SK-N-SH (cell line): ENCODE measurements at regions not wholly inside any gene's neighbourhood (a gene's known extent, or its start where the extent isn't known, plus 50 kb on each side); places are given as distances from the start of the nearest gene placed in this dataset.

ENCODE experiments used
- CTCF ChIA-PET: fragments of 300-600, 350-600 bp; formaldehyde crosslinking; extraction: SDS; loops from one replicate; lab custom pipeline; 2021; lab: Yijun Ruan, JAX
- POLR2A ChIA-PET: fragments of 350-600 bp; sonication (Branson Sonifier 250); formaldehyde crosslinking; extraction: SDS; loops from one replicate; lab custom pipeline; 2020; ENCODE audit warnings: antibody characterized with exemption, inconsistent platforms; lab: Yijun Ruan, JAX
- DNase-seq: peaks from one replicate; pipeline ENCODE4 v3.0.0; 2012
- H2AFZ ChIP-seq: fragments of 200-600 bp; sonication (generic); 2 replicates; pipeline ENCODE4 v1.8.1; 2016; ENCODE audit warnings: antibody characterized with exemption, mild to moderate bottlenecking, low read depth
- H3F3A ChIP-seq: fragments of 200-600 bp; sonication (generic); replicated peaks from 2 replicates; pipeline ENCODE3; 2016; ENCODE audit warnings: antibody characterized with exemption, mild to moderate bottlenecking; ENCODE audit not compliant: insufficient read depth
- H3K27ac ChIP-seq, 2 experiments: fragments of 200-500 bp in 1 of 2; fragments of 200-600 bp in 1 of 2; sonication (Bioruptor generic) in 1 of 2; sonication (generic), shearing (Covaris generic) in 1 of 2; 2 replicates each; pipeline versions ENCODE4 v1.5.1 to v1.6.1; 2014 to 2016; ENCODE audit warnings: low read depth in 2 of 2, inconsistent platforms in 1 of 2, low read length in 1 of 2, mild to moderate bottlenecking in 1 of 2, mixed read lengths in 1 of 2
- H3K27me3 ChIP-seq: fragments of 200-600 bp; sonication (generic), shearing (Covaris generic); 2 replicates; pipeline ENCODE4 v1.6.1; 2016; ENCODE audit warnings: mixed run types; ENCODE audit not compliant: insufficient read depth
- H3K36me3 ChIP-seq, 2 experiments: fragments of 200-500 bp in 1 of 2; fragments of 200-600 bp in 1 of 2; sonication (Bioruptor generic) in 1 of 2; sonication (generic) in 1 of 2; replicated peaks in 1 of 2; 2 replicates each; pipeline versions ENCODE3 to v1.5.1; 2014 to 2016; ENCODE audit warnings: low read length in 1 of 2, mild to moderate bottlenecking in 1 of 2; ENCODE audit not compliant: insufficient read depth in 2 of 2, control insufficient read depth in 1 of 2
- H3K4me1 ChIP-seq, 2 experiments: fragments of 200-500 bp in 1 of 2; fragments of 200-600 bp in 1 of 2; sonication (Bioruptor generic) in 1 of 2; sonication (generic), shearing (Covaris generic) in 1 of 2; 2 replicates each; pipeline versions ENCODE4 v1.5.1 to v1.6.1; 2014 to 2016; ENCODE audit warnings: low read depth in 1 of 2, low read length in 1 of 2, mixed run types in 1 of 2; ENCODE audit not compliant: insufficient read depth in 2 of 2, control insufficient read depth in 1 of 2
- H3K4me2 ChIP-seq: fragments of 200-600 bp; sonication (generic), shearing (Covaris generic); 2 replicates; pipeline ENCODE4 v1.6.1; 2017; ENCODE audit warnings: mixed run types
- H3K4me3 ChIP-seq, 2 experiments: fragments of 200-500 bp in 1 of 2; fragments of 200-600 bp in 1 of 2; sonication (Bioruptor generic) in 1 of 2; sonication (generic), shearing (Covaris generic) in 1 of 2; 2 replicates each; pipeline versions ENCODE4 v1.5.1 to v1.8.1; 2014 to 2016; ENCODE audit warnings: low read depth in 2 of 2, inconsistent platforms in 1 of 2, low read length in 1 of 2, mild to moderate bottlenecking in 1 of 2, mixed read lengths in 1 of 2, moderate library complexity in 1 of 2
- H3K79me2 ChIP-seq: fragments of 200-600 bp; sonication (generic); 2 replicates; pipeline ENCODE4 v1.8.1; 2017; ENCODE audit warnings: mild to moderate bottlenecking; ENCODE audit not compliant: insufficient read depth
- H3K9ac ChIP-seq: fragments of 200-600 bp; sonication (generic); 2 replicates; pipeline ENCODE4 v1.6.1; 2017; ENCODE audit warnings: mixed run types
- H3K9me2 ChIP-seq: fragments of 200-600 bp; sonication (generic); 2 replicates; pipeline ENCODE4 v1.6.1; 2017; ENCODE audit warnings: mixed run types
- H3K9me3 ChIP-seq: fragments of 200-600 bp; sonication (generic); 2 replicates; pipeline ENCODE4 v1.6.1; 2017; ENCODE audit warnings: mixed run types, mild to moderate bottlenecking, moderate library complexity
- H4K20me1 ChIP-seq: fragments of 200-600 bp; sonication (generic); 2 replicates; pipeline ENCODE4 v1.6.1; 2017; ENCODE audit warnings: mild to moderate bottlenecking, mixed run types; ENCODE audit not compliant: insufficient read depth
- ELF1 ChIP-seq: IDR thresholded peaks from 2 replicates; pipeline ENCODE4 v1.4.0; 2012
- EP300 ChIP-seq, 2 experiments: IDR thresholded peaks; 2 replicates each; pipeline versions ENCODE4 v1.4.0 to v1.6.1; 2012; ENCODE audit warnings: borderline replicate concordance in 1 of 2, low read depth in 1 of 2, low read length in 1 of 2
- EZH2phosphoT487 ChIP-seq: fragments of 200-600 bp; sonication (generic); IDR thresholded peaks from 2 replicates; pipeline ENCODE4 v1.6.1; 2017; ENCODE audit warnings: low read depth, mixed run types, mild to moderate bottlenecking, antibody characterized with exemption, moderate library complexity, borderline replicate concordance
- FOXM1 ChIP-seq: IDR thresholded peaks from 2 replicates; pipeline ENCODE4 v1.4.0; 2012; ENCODE audit warnings: low read depth, mild to moderate bottlenecking
- GATA2 ChIP-seq: sonication (generic); formaldehyde crosslinking; IDR thresholded peaks from 2 replicates; pipeline ENCODE4 v1.5.0; 2020; ENCODE audit warnings: mild to moderate bottlenecking, missing genetic modification reagents
- JUND ChIP-seq: IDR thresholded peaks from 2 replicates; pipeline ENCODE4 v1.4.0; 2012
- MEF2A ChIP-seq: IDR thresholded peaks from 2 replicates; pipeline ENCODE4 v1.4.0; 2012; ENCODE audit warnings: low read depth, borderline replicate concordance
- NFIC ChIP-seq: IDR thresholded peaks from 2 replicates; pipeline ENCODE4 v1.4.0; 2012; ENCODE audit warnings: borderline replicate concordance
- NRF1 ChIP-seq: IDR thresholded peaks from 2 replicates; pipeline ENCODE4 v1.6.1; 2012; ENCODE audit warnings: low read depth, mild to moderate bottlenecking, low read length
- POLR2AphosphoS5 ChIP-seq: IDR thresholded peaks from 2 replicates; pipeline ENCODE4 v1.6.1; 2012; ENCODE audit warnings: low read depth, low read length
- RCOR1 ChIP-seq: fragments of 150-350 bp; IDR thresholded peaks from 2 replicates; pipeline ENCODE4 v1.6.1; 2017; ENCODE audit warnings: antibody characterized with exemption, low read length
- RFX5 ChIP-seq: IDR thresholded peaks from 2 replicates; pipeline ENCODE4 v1.6.1; 2012; ENCODE audit warnings: mild to moderate bottlenecking, improper control_type of control experiment, low read length
- RXRA ChIP-seq: IDR thresholded peaks from 2 replicates; pipeline ENCODE4 v1.4.0; 2012; ENCODE audit warnings: low read depth, mild to moderate bottlenecking, borderline replicate concordance
- SIN3A ChIP-seq: IDR thresholded peaks from 2 replicates; pipeline ENCODE4 v1.6.1; 2012; ENCODE audit warnings: low read depth, mild to moderate bottlenecking, low read length, moderate library complexity, borderline replicate concordance
- TAF1 ChIP-seq: IDR thresholded peaks from 2 replicates; pipeline ENCODE4 v1.6.1; 2012; ENCODE audit warnings: low read depth, mild to moderate bottlenecking, low read length, moderate library complexity, borderline replicate concordance
- YY1 ChIP-seq: IDR thresholded peaks from 2 replicates; pipeline ENCODE4 v1.4.0; 2012; ENCODE audit warnings: low read depth, mild to moderate bottlenecking
- WGBS: methylation state at CpG from one replicate; pipeline ENCODE4 v1.1.6; 2017; ENCODE audit warnings: low lambda C conversion rate; 5-methylcytosine and 5-hydroxymethylcytosine counted together
- TF ChIP-seq, protein P1 (sequence below): IDR thresholded peaks from 2 replicates; pipeline ENCODE4 v1.4.0; 2012; ENCODE audit warnings: low read depth
- TF ChIP-seq, protein P2 (sequence below): fragments of 200-600 bp; sonication (generic); IDR thresholded peaks from 2 replicates; pipeline ENCODE4 v1.6.1; 2017; ENCODE audit warnings: antibody characterized with exemption, mild to moderate bottlenecking, moderate library complexity
- TF ChIP-seq, protein P3 (sequence below): IDR thresholded peaks from 2 replicates; pipeline ENCODE4 v1.6.1; 2012; ENCODE audit warnings: mild to moderate bottlenecking, low read depth, low read length, moderate library complexity
- TF ChIP-seq, protein P4 (sequence below): fragments of 150-350 bp; IDR thresholded peaks from 2 replicates; pipeline ENCODE4 v1.6.1; 2016; ENCODE audit warnings: mild to moderate bottlenecking, low read depth, low read length
- TF ChIP-seq, protein P5 (sequence below): IDR thresholded peaks from 2 replicates; pipeline ENCODE4 v1.4.0; 2012; ENCODE audit warnings: low read depth, borderline replicate concordance

DNA sequence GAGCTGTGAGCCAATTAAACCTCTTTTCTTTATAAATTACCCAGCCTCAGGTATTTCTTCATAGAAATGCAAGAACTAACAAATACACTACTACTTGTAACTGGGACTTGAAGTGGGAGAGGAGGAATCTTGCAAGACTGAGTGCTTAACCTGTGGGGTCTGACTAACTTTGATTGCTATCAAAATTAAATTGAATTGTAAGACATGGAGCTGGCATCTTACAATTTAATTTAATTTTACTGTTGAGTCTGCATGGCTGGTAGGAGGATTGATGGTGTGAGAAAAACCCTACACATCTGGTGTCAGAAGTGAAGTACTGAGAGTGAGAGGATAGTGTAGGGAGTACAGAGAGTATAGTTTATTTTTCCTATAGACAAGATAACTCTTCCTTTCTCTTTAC lies 1259.9 kb downstream of the CDH12 start:
- H3K79me2 ChIP-seq: no peaks in the 10 kb centered on the region
- CTCF ChIA-PET: no interaction called here
- H3F3A ChIP-seq: no peaks in the 10 kb centered on the region

DNA sequence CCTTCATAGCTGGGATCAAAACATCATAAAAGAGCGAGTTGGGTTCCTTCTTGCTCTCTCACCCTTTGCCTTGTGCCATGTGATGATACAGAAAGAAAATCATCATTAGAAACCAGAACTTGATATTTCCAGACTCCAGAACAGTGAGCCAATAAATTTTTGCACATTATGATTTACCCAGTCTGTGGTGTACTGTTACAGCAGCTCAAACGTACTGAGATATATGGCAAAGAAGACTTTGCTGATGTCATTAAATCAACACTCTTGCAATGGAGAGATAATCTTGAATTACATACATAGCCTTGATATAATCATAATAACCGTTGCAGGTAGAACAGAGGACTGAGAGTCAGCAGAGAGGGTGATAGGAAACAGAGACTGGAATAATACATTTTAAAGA lies 1271.6 kb downstream of the CDH12 start:
- Histone ChIP-seq H3K9me2 (no peaks in the 10 kb centered on the region), H3K9me3 (no peaks in the 10 kb centered on the region), H3K4me2 (no peak overlapping the region)
- DNase-seq: no peak
- TF ChIP-seq EP300 (IDR thresholded peaks at IDR 0.05; ENCODE audit: borderline replicate concordance in 1 of 2, low read depth in 1 of 2, low read length in 1 of 2) (no peak), SIN3A (no peak), RFX5 (no peak), JUND (no peak), EZH2phosphoT487 (no peak), RXRA (no peak), NRF1 (no peak), ELF1 (no peak), NFIC (no peak), GATA2 (CRISPR knock-in tag) (no peak), TAF1 (no peak), RCOR1 (no peak), YY1 (no peak), MEF2A (no peak)
- TF ChIP-seq, protein P1, sequence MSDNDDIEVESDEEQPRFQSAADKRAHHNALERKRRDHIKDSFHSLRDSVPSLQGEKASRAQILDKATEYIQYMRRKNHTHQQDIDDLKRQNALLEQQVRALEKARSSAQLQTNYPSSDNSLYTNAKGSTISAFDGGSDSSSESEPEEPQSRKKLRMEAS: no peak
- TF ChIP-seq, protein P2, sequence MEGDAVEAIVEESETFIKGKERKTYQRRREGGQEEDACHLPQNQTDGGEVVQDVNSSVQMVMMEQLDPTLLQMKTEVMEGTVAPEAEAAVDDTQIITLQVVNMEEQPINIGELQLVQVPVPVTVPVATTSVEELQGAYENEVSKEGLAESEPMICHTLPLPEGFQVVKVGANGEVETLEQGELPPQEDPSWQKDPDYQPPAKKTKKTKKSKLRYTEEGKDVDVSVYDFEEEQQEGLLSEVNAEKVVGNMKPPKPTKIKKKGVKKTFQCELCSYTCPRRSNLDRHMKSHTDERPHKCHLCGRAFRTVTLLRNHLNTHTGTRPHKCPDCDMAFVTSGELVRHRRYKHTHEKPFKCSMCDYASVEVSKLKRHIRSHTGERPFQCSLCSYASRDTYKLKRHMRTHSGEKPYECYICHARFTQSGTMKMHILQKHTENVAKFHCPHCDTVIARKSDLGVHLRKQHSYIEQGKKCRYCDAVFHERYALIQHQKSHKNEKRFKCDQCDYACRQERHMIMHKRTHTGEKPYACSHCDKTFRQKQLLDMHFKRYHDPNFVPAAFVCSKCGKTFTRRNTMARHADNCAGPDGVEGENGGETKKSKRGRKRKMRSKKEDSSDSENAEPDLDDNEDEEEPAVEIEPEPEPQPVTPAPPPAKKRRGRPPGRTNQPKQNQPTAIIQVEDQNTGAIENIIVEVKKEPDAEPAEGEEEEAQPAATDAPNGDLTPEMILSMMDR: no peak
- TF ChIP-seq, protein P3, sequence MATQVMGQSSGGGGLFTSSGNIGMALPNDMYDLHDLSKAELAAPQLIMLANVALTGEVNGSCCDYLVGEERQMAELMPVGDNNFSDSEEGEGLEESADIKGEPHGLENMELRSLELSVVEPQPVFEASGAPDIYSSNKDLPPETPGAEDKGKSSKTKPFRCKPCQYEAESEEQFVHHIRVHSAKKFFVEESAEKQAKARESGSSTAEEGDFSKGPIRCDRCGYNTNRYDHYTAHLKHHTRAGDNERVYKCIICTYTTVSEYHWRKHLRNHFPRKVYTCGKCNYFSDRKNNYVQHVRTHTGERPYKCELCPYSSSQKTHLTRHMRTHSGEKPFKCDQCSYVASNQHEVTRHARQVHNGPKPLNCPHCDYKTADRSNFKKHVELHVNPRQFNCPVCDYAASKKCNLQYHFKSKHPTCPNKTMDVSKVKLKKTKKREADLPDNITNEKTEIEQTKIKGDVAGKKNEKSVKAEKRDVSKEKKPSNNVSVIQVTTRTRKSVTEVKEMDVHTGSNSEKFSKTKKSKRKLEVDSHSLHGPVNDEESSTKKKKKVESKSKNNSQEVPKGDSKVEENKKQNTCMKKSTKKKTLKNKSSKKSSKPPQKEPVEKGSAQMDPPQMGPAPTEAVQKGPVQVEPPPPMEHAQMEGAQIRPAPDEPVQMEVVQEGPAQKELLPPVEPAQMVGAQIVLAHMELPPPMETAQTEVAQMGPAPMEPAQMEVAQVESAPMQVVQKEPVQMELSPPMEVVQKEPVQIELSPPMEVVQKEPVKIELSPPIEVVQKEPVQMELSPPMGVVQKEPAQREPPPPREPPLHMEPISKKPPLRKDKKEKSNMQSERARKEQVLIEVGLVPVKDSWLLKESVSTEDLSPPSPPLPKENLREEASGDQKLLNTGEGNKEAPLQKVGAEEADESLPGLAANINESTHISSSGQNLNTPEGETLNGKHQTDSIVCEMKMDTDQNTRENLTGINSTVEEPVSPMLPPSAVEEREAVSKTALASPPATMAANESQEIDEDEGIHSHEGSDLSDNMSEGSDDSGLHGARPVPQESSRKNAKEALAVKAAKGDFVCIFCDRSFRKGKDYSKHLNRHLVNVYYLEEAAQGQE: no peak
- TF ChIP-seq, protein P4, sequence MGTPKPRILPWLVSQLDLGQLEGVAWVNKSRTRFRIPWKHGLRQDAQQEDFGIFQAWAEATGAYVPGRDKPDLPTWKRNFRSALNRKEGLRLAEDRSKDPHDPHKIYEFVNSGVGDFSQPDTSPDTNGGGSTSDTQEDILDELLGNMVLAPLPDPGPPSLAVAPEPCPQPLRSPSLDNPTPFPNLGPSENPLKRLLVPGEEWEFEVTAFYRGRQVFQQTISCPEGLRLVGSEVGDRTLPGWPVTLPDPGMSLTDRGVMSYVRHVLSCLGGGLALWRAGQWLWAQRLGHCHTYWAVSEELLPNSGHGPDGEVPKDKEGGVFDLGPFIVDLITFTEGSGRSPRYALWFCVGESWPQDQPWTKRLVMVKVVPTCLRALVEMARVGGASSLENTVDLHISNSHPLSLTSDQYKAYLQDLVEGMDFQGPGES: no peak
- TF ChIP-seq, all 33 proteins: peak for 0
- Histone ChIP-seq H3K4me3 (no peak overlapping the region), H3K79me2 (no peaks in the 10 kb centered on the region), H3K27ac (no peak overlapping the region), H3K36me3 (no peaks in the 10 kb centered on the region), H4K20me1 (no peaks in the 10 kb centered on the region), H3K27me3 (no peaks in the 10 kb centered on the region), H3F3A (no peaks in the 10 kb centered on the region), H2AFZ (no peak overlapping the region), H3K9ac (no peak overlapping the region), H3K4me1 (no peaks in the 10 kb centered on the region)
- ChIA-PET CTCF (no interaction called here), POLR2A (no interaction called here)
- 22% methylated on average over 3 of the region's 3 CpGs for WGBS

More for the DNA sequence above, 1259.9 kb downstream of the CDH12 start:
- Histone ChIP-seq H3K9ac (no peak overlapping the region), H3K27me3 (no peaks in the 10 kb centered on the region), H3K4me3 (no peak overlapping the region), H4K20me1 (no peaks in the 10 kb centered on the region), H3K9me3 (no peaks in the 10 kb centered on the region), H3K9me2 (no peaks in the 10 kb centered on the region), H3K27ac (no peak overlapping the region), H3K4me2 (no peak overlapping the region), H3K4me1 (no peaks in the 10 kb centered on the region), H2AFZ (no peak overlapping the region), H3K36me3 (no peaks in the 10 kb centered on the region)
- POLR2A ChIA-PET: interaction anchor here (0.6 kb wide), 1 partner anchor 89 kb away, joined by 3 read pairs; no protein-coding TSS in a partner anchor
- no peak for DNase-seq
- no peak for TF ChIP-seq POLR2AphosphoS5
- TF ChIP-seq FOXM1: no peak
- TF ChIP-seq, protein P5, sequence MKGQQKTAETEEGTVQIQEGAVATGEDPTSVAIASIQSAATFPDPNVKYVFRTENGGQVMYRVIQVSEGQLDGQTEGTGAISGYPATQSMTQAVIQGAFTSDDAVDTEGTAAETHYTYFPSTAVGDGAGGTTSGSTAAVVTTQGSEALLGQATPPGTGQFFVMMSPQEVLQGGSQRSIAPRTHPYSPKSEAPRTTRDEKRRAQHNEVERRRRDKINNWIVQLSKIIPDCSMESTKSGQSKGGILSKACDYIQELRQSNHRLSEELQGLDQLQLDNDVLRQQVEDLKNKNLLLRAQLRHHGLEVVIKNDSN: no peak
